ENCODE measurements at regions not wholly inside any gene's neighbourhood (a gene's known extent, or its start where the extent isn't known, plus 50 kb on each side); places are given as distances from the start of the nearest gene placed in this dataset.

DNA sequence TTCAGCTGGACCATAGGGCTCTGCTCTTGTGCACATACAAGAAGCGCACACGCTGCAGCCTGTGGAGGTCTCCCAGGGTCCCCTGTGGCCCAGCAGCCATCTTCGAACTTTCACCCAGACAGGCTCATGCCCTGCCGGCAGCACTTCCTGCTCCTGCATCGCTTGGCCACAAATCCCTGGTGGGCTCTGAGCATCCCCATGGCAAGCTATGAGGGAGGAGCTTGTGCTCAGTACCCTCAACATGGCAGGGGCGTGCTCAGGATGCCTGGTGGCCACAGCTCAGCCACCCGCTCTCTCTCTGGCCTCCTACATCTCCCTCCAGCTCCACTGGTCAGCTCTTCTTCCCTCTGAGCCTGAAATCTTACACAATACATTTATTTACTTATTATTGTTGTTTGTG is 63.7 kb downstream of the IRX2 start:
- intact Hi-C loops (cut with DNase I), result no loop called here
- Histone ChIP-seq H3K9me3 (no peaks in the 10 kb centered on the region), H3K36me3 (no peaks in the 10 kb centered on the region), H3K27ac (no peak overlapping the region), H3K4me1 (no peaks in the 10 kb centered on the region), H3K4me3 (no peak overlapping the region), H3K27me3 (no peaks in the 10 kb centered on the region), H3K9ac (ENCODE audit: low read depth in 2 of 2, low read length in 2 of 2) (no peak overlapping the region)
- no peak for TF ChIP-seq CTCF (IDR thresholded peaks at IDR 0.05)
- no peak for DNase-seq

DNA sequence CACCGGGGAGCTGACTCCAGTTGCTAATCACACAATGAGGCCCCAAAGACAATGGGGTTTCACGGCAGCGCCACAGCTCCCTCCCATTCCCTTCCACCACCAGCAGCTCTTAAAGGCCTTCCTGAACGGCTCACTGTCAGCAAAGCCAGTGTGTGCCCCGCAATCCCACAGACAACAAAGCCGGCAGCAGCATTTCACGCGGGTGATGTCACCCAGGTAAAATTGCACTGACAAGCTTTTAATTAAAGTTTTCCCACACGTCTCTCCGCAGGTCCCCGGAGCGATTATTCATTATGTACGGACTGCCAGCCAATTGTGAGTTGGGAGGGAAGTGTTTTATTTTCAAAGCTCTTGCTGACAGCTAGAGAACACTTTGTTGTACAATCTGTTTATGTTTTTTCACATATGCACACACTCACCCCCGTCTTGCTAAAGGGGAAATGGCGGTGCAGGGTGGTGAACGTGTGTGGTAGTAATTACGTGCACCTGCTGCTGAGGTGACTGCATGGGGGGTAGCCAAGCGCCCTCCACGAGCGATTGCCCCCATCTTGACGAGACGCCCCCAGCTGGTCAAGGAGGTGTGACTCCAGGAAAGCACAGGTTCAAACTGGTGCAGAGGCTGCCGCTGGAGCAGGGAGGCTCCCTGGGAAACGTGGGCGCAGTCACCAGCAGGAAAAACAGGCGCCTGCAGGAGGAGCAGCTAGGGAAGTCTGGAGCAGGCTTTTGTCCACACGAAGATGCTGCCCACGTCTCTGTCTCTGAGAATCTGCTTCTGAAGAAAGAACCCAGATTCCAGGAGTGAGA is 65.0 kb downstream of the IRX2 start:
- H3K27me3 ChIP-seq, result no peaks in the 10 kb centered on the region
- H3K9ac ChIP-seq (ENCODE audit: low read depth in 2 of 2, low read length in 2 of 2), result no peak overlapping the region
- H3K9me3 ChIP-seq, result no peaks in the 10 kb centered on the region
- no peak for TF ChIP-seq CTCF (IDR thresholded peaks at IDR 0.05)
- intact Hi-C loops (cut with DNase I), result no loop called here
- H3K36me3 ChIP-seq, result no peaks in the 10 kb centered on the region
- DNase-seq, result no peak
- no peaks in the 10 kb centered on the region for H3K4me1 ChIP-seq
- H3K27ac ChIP-seq, result no peak overlapping the region
- H3K4me3 ChIP-seq, result no peak overlapping the region

DNA sequence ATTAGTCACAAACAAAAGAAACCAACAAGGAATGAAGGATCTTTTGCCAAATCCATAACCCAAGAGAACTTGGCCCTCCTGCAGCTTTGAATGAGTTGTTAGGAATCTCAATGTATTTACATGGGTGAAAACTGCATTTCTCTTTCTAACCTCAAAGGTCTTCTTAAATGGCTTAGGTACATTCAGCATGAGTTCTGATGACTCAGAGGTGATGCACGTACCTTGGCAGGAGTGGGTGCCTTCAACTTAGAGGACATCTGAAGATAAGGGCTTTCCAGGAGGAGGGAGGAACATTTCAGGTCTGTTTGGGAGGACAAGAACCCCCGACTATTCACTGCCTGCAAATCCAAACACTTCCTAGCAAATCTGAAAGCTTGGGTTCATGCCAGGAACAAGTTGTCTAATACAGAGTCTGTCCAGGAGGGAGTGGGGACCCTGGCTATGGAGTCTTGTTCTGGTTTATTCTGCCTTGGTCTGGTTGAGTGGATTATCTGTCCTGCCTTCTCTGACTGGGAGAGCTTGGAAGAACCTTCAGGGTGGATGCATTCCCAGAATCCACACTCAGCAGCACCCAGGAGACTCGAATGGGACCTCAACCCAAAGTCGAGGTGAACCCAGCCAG is 65.7 kb downstream of the IRX2 start:
- no peak for TF ChIP-seq CTCF (IDR thresholded peaks at IDR 0.05)
- no peaks in the 10 kb centered on the region for H3K4me1 ChIP-seq
- H3K27me3 ChIP-seq, result no peaks in the 10 kb centered on the region
- no peak overlapping the region for H3K9ac ChIP-seq (ENCODE audit: low read depth in 2 of 2, low read length in 2 of 2)
- no peaks in the 10 kb centered on the region for H3K36me3 ChIP-seq
- DNase-seq, result no peak
- no peaks in the 10 kb centered on the region for H3K9me3 ChIP-seq
- H3K4me3 ChIP-seq, result no peak overlapping the region
- intact Hi-C loops (cut with DNase I), result no loop called here
- H3K27ac ChIP-seq, result no peak overlapping the region

- H3K9ac ChIP-seq (ENCODE audit: low read depth in 2 of 2, low read length in 2 of 2), result no peak overlapping the region
- H3K36me3 ChIP-seq, result no peaks in the 10 kb centered on the region
- TF ChIP-seq CTCF (IDR thresholded peaks at IDR 0.05), result no peak
- H3K9me3 ChIP-seq, result no peaks in the 10 kb centered on the region
- H3K27me3 ChIP-seq, result no peaks in the 10 kb centered on the region
- DNase-seq, result no peak
- H3K4me1 ChIP-seq, result no peaks in the 10 kb centered on the region
- no peak overlapping the region for H3K27ac ChIP-seq
- H3K4me3 ChIP-seq, result no peak overlapping the region
- intact Hi-C loops (cut with DNase I), result no loop called here
These were observed 66.9 kb downstream of the IRX2 start for GRCh38 chr5:2684606-2685005.

- H3K9ac ChIP-seq (ENCODE audit: low read depth in 2 of 2, low read length in 2 of 2), result no peak overlapping the region
These were observed 67.8 kb downstream of the IRX2 start for GRCh38 chr5:2683720-2684119.

More at GRCh38 chr5:2683720-2684119, 67.8 kb downstream of the IRX2 start:
- Histone ChIP-seq H3K27ac (no peak overlapping the region), H3K27me3 (no peaks in the 10 kb centered on the region), H3K9me3 (no peaks in the 10 kb centered on the region), H3K36me3 (no peaks in the 10 kb centered on the region), H3K4me3 (no peak overlapping the region), H3K4me1 (no peaks in the 10 kb centered on the region)
- DNase-seq, result no peak
- intact Hi-C loops (cut with DNase I), result no loop called here
- TF ChIP-seq CTCF (IDR thresholded peaks at IDR 0.05), result no peak

Measured in colonic mucosa (tissue), 4 donors.